Thyroid gland (tissue), 4 donors: ENCODE measurements at regions not wholly inside any gene's neighbourhood (a gene's known extent, or its start where the extent isn't known, plus 50 kb on each side); places are given as distances from the start of the nearest gene placed in this dataset.

Experiments
- DNase-seq, 2 donors: peaks; one replicate each; pipeline ENCODE4 v3.0.0-alpha.2; 2019
- H3K27ac ChIP-seq, 3 donors: fragments of 200-600 bp; sonication (generic); 1 replicate in 2 of 3; 2 replicates in 1 of 3; pipeline ENCODE4 v1.5.1; 2016 to 2019; ENCODE audit warnings: mild to moderate bottlenecking in 1 of 3, moderate library complexity in 1 of 3
- H3K27me3 ChIP-seq: fragments of 200-600 bp; sonication (generic); one replicate; pipeline ENCODE4 v1.5.1; 2019
- H3K36me3 ChIP-seq, 2 donors: fragments of 200-600 bp; sonication (generic); one replicate each; pipeline ENCODE4 v1.5.1; 2016 to 2019
- H3K4me1 ChIP-seq, 2 donors: fragments of 200-600 bp; sonication (generic); one replicate each; pipeline ENCODE4 v1.5.1; 2017 to 2019
- H3K4me3 ChIP-seq, 3 donors: fragments of 200-600 bp; sonication (generic); replicated peaks in 1 of 3; 1 replicate in 2 of 3; 2 replicates in 1 of 3; pipeline ENCODE4 v1.5.1; 2016; ENCODE audit warnings: mild to moderate bottlenecking in 1 of 3
- H3K9me3 ChIP-seq: fragments of 200-600 bp; sonication (generic); one replicate; pipeline ENCODE4 v1.5.1; 2017
- CTCF ChIP-seq, 6 experiments: fragments of 200-600 bp in 3 of 6; fragments of 450-650 bp in 3 of 6; sonication (generic) in 3 of 6; IDR thresholded peaks; one replicate each; pipeline ENCODE4 v1.5.1; 2016 to 2019; ENCODE audit warnings: antibody characterized with exemption in 6 of 6, mild to moderate bottlenecking in 2 of 6, inconsistent platforms in 1 of 6, moderate library complexity in 1 of 6
- POLR2A ChIP-seq, 2 donors: fragments of 450-650 bp; IDR thresholded peaks; one replicate each; pipeline ENCODE4 v1.6.1; 2017; ENCODE audit warnings: antibody characterized with exemption in 2 of 2, mild to moderate bottlenecking in 2 of 2, moderate library complexity in 1 of 2
- WGBS, 2 donors: methylation state at CpG; one replicate each; pipeline ENCODE4 v1.1.5; 2017; 5-methylcytosine and 5-hydroxymethylcytosine counted together
- intact Hi-C: fragments of 100-400 bp; cut with DNase I; formaldehyde crosslinking; loops from one replicate; pipeline ENCODE4 v1.15.1; 2023

GRCh38 chr2:155043097-155043496 lies 344.6 kb downstream of the KCNJ3 start:
- no peak for TF ChIP-seq POLR2A (IDR thresholded peaks at IDR 0.05)
- no peak for TF ChIP-seq CTCF (IDR thresholded peaks at IDR 0.05)
- no peak for DNase-seq
- 92 to 95% methylated on average over 4 of the region's 4 CpGs for whole genome bisulfite sequencing, 2 donors
- H3K27ac ChIP-seq = no peak overlapping the region
- no peak overlapping the region for H3K4me3 ChIP-seq
- no peaks in the 10 kb centered on the region for H3K36me3 ChIP-seq
- H3K27me3 ChIP-seq = no peaks in the 10 kb centered on the region
- intact Hi-C loops = no loop called here
- H3K4me1 ChIP-seq = no peaks in the 10 kb centered on the region
- H3K9me3 ChIP-seq = no peaks in the 10 kb centered on the region

- H3K4me3 ChIP-seq = no peak overlapping the region
- TF ChIP-seq POLR2A (IDR thresholded peaks at IDR 0.05) (no peak), CTCF (IDR thresholded peaks at IDR 0.05) (no peak)
- intact Hi-C loops = no loop called here
- DNase-seq = no peak
- H3K36me3 ChIP-seq = no peaks in the 10 kb centered on the region
- H3K4me1 ChIP-seq = no peaks in the 10 kb centered on the region
- H3K27ac ChIP-seq = no peak overlapping the region
- H3K27me3 ChIP-seq = no peaks in the 10 kb centered on the region
- H3K9me3 ChIP-seq = no peaks in the 10 kb centered on the region
Measured at GRCh38 chr2:155035308-155035707, 336.8 kb downstream of the KCNJ3 start.

- no peaks in the 10 kb centered on the region for H3K27me3 ChIP-seq
- DNase-seq = no peak
- no peak for TF ChIP-seq CTCF (IDR thresholded peaks at IDR 0.05)
- no peak for TF ChIP-seq POLR2A (IDR thresholded peaks at IDR 0.05)
- no peak overlapping the region for H3K4me3 ChIP-seq
- no peaks in the 10 kb centered on the region for H3K36me3 ChIP-seq
- no peak overlapping the region for H3K27ac ChIP-seq
- no peaks in the 10 kb centered on the region for H3K4me1 ChIP-seq
- intact Hi-C loops = no loop called here
- H3K9me3 ChIP-seq = no peaks in the 10 kb centered on the region
Measured at GRCh38 chr2:155033652-155034051, 335.2 kb downstream of the KCNJ3 start.

DNA sequence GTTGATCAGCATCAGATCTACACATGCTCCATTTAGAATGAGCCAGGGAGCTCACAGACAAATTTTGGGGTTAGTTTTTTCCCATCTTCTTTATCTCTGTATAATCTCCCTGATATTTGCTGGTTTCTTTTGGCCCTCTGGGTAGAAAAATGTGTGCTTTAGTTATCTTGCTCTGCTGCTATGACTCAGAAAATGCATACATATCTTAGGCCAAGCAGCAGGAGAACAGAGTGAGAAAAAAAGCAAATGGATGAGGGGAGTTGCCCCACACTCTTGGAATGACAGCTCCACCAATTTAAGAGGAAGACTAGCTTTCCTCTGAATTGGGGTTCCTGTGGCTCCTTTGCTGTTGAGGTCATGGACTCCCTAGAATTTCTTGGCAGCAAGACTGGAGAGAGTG lies 331.8 kb downstream of the KCNJ3 start:
- no peak for TF ChIP-seq CTCF (IDR thresholded peaks at IDR 0.05)
- no peak for TF ChIP-seq POLR2A (IDR thresholded peaks at IDR 0.05)
- DNase-seq = no peak
- intact Hi-C loops = no loop called here
- Histone ChIP-seq H3K4me1 (no peaks in the 10 kb centered on the region), H3K4me3 (no peak overlapping the region), H3K36me3 (no peaks in the 10 kb centered on the region), H3K9me3 (no peaks in the 10 kb centered on the region), H3K27me3 (no peaks in the 10 kb centered on the region), H3K27ac (no peak overlapping the region)

- WGBS, 2 donors = 81 to 87% methylated on average over 1 of the region's 1 CpG
- Histone ChIP-seq H3K27me3 (no peaks in the 10 kb centered on the region), H3K4me3 (no peak overlapping the region), H3K27ac (no peak overlapping the region), H3K9me3 (no peaks in the 10 kb centered on the region), H3K36me3 (no peaks in the 10 kb centered on the region), H3K4me1 (no peaks in the 10 kb centered on the region)
- intact Hi-C loops = no loop called here
- TF ChIP-seq CTCF (IDR thresholded peaks at IDR 0.05) (no peak), POLR2A (IDR thresholded peaks at IDR 0.05) (no peak)
- no peak for DNase-seq
Measured at GRCh38 chr2:155026651-155027174, 328.2 kb downstream of the KCNJ3 start.
